Ovary (tissue), 3 donors: ENCODE measurements at regions not wholly inside any gene's neighbourhood (a gene's known extent, or its start where the extent isn't known, plus 50 kb on each side); places are given as distances from the start of the nearest gene placed in this dataset.

Experiments used
- EP300 ChIP-seq: sonication (generic); formaldehyde crosslinking; IDR thresholded peaks from one replicate; pipeline ENCODE4 v1.6.1; 2017; ENCODE audit warnings: antibody characterized with exemption
- POLR2A ChIP-seq: fragments of 450-650 bp; IDR thresholded peaks from one replicate; pipeline ENCODE4 v1.6.1; 2017; ENCODE audit warnings: antibody characterized with exemption, mild to moderate bottlenecking, moderate library complexity
- TF ChIP-seq, protein P1 (sequence below), 3 donors: fragments of 450-650 bp in 2 of 3; fragments of 200-600 bp in 1 of 3; IDR thresholded peaks; one replicate each; pipeline versions ENCODE4 v1.5.1 to v1.8.0; 2016 to 2022; ENCODE audit warnings: antibody characterized with exemption in 3 of 3, mild to moderate bottlenecking in 1 of 3
- donor health status: DM: no; HTN: no; CAD: no.

DNA sequence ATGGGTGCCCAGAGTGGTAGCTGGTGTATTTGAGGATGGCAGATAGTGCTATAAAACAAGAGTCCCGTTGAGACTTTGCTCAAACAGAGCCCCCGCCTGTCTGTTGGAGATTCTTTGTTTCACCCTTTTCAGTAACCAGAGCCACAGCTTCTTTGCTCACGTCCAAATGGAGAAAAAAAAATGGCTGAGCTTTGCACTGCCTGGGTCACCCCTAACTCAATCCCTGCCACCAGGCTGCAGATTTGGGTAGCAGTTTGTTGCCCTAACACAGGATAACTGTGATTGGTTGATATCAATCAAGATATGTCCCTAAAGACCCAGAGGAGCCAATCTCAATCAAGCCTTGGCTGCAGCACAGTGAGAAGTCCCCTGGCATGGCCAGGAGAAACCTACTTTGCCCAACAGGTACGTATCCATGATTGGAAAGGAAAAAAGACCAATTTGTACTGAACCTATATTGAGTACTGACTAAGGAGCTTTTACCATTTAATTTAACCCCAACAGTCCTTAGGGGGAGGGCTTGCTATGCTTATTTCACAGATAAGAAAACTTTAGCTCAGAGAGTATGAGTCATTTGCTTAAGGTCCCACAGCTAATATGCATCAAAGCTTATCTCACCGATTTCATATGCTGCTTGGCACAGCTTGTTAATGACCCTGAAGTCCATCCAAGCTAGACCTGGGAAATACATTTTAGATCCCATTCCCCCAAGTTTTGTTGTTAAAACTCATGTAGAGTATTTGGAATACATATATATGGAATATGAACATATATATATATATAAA is 72.0 kb upstream of the SH3BP4 start:
- no peak for TF ChIP-seq POLR2A
- TF ChIP-seq, protein P1, sequence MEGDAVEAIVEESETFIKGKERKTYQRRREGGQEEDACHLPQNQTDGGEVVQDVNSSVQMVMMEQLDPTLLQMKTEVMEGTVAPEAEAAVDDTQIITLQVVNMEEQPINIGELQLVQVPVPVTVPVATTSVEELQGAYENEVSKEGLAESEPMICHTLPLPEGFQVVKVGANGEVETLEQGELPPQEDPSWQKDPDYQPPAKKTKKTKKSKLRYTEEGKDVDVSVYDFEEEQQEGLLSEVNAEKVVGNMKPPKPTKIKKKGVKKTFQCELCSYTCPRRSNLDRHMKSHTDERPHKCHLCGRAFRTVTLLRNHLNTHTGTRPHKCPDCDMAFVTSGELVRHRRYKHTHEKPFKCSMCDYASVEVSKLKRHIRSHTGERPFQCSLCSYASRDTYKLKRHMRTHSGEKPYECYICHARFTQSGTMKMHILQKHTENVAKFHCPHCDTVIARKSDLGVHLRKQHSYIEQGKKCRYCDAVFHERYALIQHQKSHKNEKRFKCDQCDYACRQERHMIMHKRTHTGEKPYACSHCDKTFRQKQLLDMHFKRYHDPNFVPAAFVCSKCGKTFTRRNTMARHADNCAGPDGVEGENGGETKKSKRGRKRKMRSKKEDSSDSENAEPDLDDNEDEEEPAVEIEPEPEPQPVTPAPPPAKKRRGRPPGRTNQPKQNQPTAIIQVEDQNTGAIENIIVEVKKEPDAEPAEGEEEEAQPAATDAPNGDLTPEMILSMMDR (IDR thresholded peaks at IDR 0.05): no peak
- TF ChIP-seq EP300: no peak
